ENCODE measurements at regions not wholly inside any gene's neighbourhood (a gene's known extent, or its start where the extent isn't known, plus 50 kb on each side); places are given as distances from the start of the nearest gene placed in this dataset.

DNA sequence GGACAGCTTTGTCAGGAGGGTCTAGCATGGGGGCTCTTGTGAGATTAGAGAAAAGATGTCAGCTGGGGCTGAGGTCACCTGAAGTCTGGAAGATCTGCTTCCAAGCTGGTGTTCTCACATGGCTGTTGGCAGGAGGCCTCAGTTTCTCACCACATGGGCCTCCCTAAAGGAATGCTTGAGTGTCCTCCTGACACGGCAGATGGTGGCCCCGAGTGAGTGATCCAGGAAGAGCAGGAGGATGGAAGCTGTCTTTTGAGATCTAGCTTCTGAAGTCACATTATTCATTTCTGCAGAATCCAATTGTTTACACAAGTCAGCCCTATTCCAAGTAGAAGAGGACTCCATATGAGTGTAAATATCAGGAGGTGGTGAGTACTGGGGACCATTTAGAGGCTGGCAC lies 344.0 kb upstream of the PROK2 start:
- POLR2A ChIA-PET, result no interaction called here
- DNase-seq, result no peak
- Histone ChIP-seq H3K9ac (no peak overlapping the region), H3K27ac (ENCODE audit: low read depth in 2 of 2, low read length in 1 of 2) (no peak overlapping the region), H3K4me2 (no peak overlapping the region), H3K4me3 (ENCODE audit: low read depth in 2 of 2, low read length in 1 of 2) (no peak overlapping the region), H2AFZ (ENCODE audit: low read depth) (no peak overlapping the region), H3K4me1 (ENCODE audit: control insufficient read depth in 1 of 2, insufficient read depth in 2 of 2, low read depth in 1 of 2, low read length in 1 of 2) (no peaks in the 10 kb centered on the region; a peak in 1 of 4 replicates), H3F3A (replicated peaks; ENCODE audit: insufficient read depth) (no peaks in the 10 kb centered on the region), H3K9me2 (no peaks in the 10 kb centered on the region), H3K9me3 (no peaks in the 10 kb centered on the region), H3K36me3 (replicated peaks in 1 of 2; ENCODE audit: control insufficient read depth in 1 of 2, insufficient read depth in 2 of 2, low read length in 1 of 2) (no peaks in the 10 kb centered on the region), H3K79me2 (ENCODE audit: insufficient read depth) (no peaks in the 10 kb centered on the region), H3K27me3 (ENCODE audit: insufficient read depth) (peaks cover 5% of the 10 kb centered on the region; the same call in 1 of the 2 replicates), H4K20me1 (ENCODE audit: insufficient read depth) (no peaks in the 10 kb centered on the region)
- CTCF ChIA-PET, result no interaction called here
- WGBS (ENCODE audit: low lambda C conversion rate), result 14% methylated on average over 2 of the region's 2 CpGs
- TF ChIP-seq, protein P1, sequence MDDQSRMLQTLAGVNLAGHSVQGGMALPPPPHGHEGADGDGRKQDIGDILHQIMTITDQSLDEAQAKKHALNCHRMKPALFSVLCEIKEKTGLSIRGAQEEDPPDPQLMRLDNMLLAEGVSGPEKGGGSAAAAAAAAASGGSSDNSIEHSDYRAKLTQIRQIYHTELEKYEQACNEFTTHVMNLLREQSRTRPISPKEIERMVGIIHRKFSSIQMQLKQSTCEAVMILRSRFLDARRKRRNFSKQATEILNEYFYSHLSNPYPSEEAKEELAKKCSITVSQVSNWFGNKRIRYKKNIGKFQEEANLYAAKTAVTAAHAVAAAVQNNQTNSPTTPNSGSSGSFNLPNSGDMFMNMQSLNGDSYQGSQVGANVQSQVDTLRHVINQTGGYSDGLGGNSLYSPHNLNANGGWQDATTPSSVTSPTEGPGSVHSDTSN (IDR thresholded peaks at IDR 0.05), result no peak
- TF ChIP-seq, protein P2, sequence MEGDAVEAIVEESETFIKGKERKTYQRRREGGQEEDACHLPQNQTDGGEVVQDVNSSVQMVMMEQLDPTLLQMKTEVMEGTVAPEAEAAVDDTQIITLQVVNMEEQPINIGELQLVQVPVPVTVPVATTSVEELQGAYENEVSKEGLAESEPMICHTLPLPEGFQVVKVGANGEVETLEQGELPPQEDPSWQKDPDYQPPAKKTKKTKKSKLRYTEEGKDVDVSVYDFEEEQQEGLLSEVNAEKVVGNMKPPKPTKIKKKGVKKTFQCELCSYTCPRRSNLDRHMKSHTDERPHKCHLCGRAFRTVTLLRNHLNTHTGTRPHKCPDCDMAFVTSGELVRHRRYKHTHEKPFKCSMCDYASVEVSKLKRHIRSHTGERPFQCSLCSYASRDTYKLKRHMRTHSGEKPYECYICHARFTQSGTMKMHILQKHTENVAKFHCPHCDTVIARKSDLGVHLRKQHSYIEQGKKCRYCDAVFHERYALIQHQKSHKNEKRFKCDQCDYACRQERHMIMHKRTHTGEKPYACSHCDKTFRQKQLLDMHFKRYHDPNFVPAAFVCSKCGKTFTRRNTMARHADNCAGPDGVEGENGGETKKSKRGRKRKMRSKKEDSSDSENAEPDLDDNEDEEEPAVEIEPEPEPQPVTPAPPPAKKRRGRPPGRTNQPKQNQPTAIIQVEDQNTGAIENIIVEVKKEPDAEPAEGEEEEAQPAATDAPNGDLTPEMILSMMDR (IDR thresholded peaks at IDR 0.05), result no peak
- no peak for TF ChIP-seq RFX5 (IDR thresholded peaks at IDR 0.05; ENCODE audit: low read length)
- no peak for TF ChIP-seq SIN3A (IDR thresholded peaks at IDR 0.05; ENCODE audit: borderline replicate concordance, low read depth, low read length)

DNA sequence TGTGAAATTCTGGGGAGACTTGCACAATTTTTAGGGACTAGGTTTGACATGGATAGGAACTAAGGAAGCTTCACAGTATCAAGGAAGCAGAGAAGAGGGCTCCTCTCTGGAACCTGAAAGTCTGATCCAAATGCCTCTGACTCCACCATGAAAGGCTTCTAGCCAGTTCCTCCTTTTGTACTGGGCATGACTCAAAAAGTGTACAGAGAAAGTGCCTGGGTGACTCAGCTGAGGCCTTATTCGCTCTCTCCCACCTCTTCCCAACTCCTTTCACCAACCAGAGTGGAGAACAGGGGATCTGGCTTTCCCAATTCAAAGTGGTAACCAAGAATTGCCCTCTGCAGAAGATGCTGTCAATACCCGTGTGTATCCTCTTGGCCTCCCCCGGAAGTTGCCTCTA lies 342.9 kb upstream of the PROK2 start:
- POLR2A ChIA-PET, result no interaction called here
- Histone ChIP-seq H3K9ac (no peak overlapping the region), H3K9me2 (no peaks in the 10 kb centered on the region), H3K4me2 (no peak overlapping the region), H3K79me2 (ENCODE audit: insufficient read depth) (no peaks in the 10 kb centered on the region), H3K27ac (ENCODE audit: low read depth in 2 of 2, low read length in 1 of 2) (no peak overlapping the region), H3F3A (replicated peaks; ENCODE audit: insufficient read depth) (no peaks in the 10 kb centered on the region), H4K20me1 (ENCODE audit: insufficient read depth) (no peaks in the 10 kb centered on the region), H3K4me3 (ENCODE audit: low read depth in 2 of 2, low read length in 1 of 2) (no peak overlapping the region), H3K27me3 (ENCODE audit: insufficient read depth) (peaks cover 5% of the 10 kb centered on the region; the same call in 1 of the 2 replicates), H3K36me3 (replicated peaks in 1 of 2; ENCODE audit: control insufficient read depth in 1 of 2, insufficient read depth in 2 of 2, low read length in 1 of 2) (no peaks in the 10 kb centered on the region), H3K4me1 (ENCODE audit: control insufficient read depth in 1 of 2, insufficient read depth in 2 of 2, low read depth in 1 of 2, low read length in 1 of 2) (no peaks in the 10 kb centered on the region; a peak in 1 of 4 replicates), H2AFZ (ENCODE audit: low read depth) (no peak overlapping the region), H3K9me3 (no peaks in the 10 kb centered on the region)
- CTCF ChIA-PET, result interaction anchor here (1.1 kb wide), 1 partner anchor 10 kb away, joined by 3 read pairs; no protein-coding TSS in a partner anchor
- TF ChIP-seq TAF1 (IDR thresholded peaks at IDR 0.05; ENCODE audit: borderline replicate concordance, low read depth, low read length), result no peak
- TF ChIP-seq TCF12 (IDR thresholded peaks at IDR 0.05), result no peak
- TF ChIP-seq NFIC (IDR thresholded peaks at IDR 0.05; ENCODE audit: borderline replicate concordance), result no peak
- no peak for TF ChIP-seq JUND (IDR thresholded peaks at IDR 0.05)
- TF ChIP-seq EP300 (IDR thresholded peaks at IDR 0.05; ENCODE audit: borderline replicate concordance in 1 of 2, low read depth in 1 of 2, low read length in 1 of 2), result no peak
- no peak for TF ChIP-seq ELF1 (IDR thresholded peaks at IDR 0.05)
- no peak for TF ChIP-seq FOSL2 (IDR thresholded peaks at IDR 0.05; ENCODE audit: borderline replicate concordance, low read depth)
- TF ChIP-seq, protein P3, sequence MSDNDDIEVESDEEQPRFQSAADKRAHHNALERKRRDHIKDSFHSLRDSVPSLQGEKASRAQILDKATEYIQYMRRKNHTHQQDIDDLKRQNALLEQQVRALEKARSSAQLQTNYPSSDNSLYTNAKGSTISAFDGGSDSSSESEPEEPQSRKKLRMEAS (IDR thresholded peaks at IDR 0.05; ENCODE audit: low read depth), result no peak
- TF ChIP-seq, protein P4, sequence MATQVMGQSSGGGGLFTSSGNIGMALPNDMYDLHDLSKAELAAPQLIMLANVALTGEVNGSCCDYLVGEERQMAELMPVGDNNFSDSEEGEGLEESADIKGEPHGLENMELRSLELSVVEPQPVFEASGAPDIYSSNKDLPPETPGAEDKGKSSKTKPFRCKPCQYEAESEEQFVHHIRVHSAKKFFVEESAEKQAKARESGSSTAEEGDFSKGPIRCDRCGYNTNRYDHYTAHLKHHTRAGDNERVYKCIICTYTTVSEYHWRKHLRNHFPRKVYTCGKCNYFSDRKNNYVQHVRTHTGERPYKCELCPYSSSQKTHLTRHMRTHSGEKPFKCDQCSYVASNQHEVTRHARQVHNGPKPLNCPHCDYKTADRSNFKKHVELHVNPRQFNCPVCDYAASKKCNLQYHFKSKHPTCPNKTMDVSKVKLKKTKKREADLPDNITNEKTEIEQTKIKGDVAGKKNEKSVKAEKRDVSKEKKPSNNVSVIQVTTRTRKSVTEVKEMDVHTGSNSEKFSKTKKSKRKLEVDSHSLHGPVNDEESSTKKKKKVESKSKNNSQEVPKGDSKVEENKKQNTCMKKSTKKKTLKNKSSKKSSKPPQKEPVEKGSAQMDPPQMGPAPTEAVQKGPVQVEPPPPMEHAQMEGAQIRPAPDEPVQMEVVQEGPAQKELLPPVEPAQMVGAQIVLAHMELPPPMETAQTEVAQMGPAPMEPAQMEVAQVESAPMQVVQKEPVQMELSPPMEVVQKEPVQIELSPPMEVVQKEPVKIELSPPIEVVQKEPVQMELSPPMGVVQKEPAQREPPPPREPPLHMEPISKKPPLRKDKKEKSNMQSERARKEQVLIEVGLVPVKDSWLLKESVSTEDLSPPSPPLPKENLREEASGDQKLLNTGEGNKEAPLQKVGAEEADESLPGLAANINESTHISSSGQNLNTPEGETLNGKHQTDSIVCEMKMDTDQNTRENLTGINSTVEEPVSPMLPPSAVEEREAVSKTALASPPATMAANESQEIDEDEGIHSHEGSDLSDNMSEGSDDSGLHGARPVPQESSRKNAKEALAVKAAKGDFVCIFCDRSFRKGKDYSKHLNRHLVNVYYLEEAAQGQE (IDR thresholded peaks at IDR 0.05; ENCODE audit: low read depth, low read length), result no peak
- no peak for TF ChIP-seq GATA2 (CRISPR knock-in tag; IDR thresholded peaks at IDR 0.05)
- no peak for TF ChIP-seq EZH2phosphoT487 (IDR thresholded peaks at IDR 0.05; ENCODE audit: borderline replicate concordance, low read depth)
- TF ChIP-seq, protein P5, sequence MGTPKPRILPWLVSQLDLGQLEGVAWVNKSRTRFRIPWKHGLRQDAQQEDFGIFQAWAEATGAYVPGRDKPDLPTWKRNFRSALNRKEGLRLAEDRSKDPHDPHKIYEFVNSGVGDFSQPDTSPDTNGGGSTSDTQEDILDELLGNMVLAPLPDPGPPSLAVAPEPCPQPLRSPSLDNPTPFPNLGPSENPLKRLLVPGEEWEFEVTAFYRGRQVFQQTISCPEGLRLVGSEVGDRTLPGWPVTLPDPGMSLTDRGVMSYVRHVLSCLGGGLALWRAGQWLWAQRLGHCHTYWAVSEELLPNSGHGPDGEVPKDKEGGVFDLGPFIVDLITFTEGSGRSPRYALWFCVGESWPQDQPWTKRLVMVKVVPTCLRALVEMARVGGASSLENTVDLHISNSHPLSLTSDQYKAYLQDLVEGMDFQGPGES (IDR thresholded peaks at IDR 0.05; ENCODE audit: low read depth, low read length), result no peak
- TF ChIP-seq RFX5 (IDR thresholded peaks at IDR 0.05; ENCODE audit: low read length), result no peak
- TF ChIP-seq MEF2A (IDR thresholded peaks at IDR 0.05; ENCODE audit: borderline replicate concordance, low read depth), result no peak
- TF ChIP-seq SIN3A (IDR thresholded peaks at IDR 0.05; ENCODE audit: borderline replicate concordance, low read depth, low read length), result no peak
- TF ChIP-seq TEAD4 (IDR thresholded peaks at IDR 0.05; ENCODE audit: borderline replicate concordance, insufficient read depth), result no peak
- 22% methylated on average over 1 of the region's 3 CpGs for WGBS (ENCODE audit: low lambda C conversion rate)
- DNase-seq, result no peak
